ENCODE measurements at regions not wholly inside any gene's neighbourhood (a gene's known extent, or its start where the extent isn't known, plus 50 kb on each side); places are given as distances from the start of the nearest gene placed in this dataset.

DNA sequence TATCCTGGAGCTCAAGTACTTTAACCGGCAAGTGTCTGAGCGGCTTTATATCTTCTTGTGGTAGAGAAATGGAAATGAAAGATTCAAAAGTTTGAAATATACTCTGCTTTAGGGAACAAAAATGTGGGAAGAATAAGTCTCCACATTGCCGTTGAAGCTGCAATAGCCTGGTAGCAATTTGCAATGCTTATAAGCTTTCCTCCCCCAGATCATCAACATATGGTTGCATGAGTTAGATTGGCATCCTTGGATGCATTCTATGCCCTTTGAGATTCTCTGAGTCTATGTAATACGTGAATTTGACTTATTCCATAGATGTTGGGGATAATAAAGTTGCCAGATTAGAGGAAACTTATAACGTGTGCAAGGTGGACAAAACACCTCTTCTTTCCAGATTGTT, 86.1 kb upstream of the KCNK1 start:
- Histone ChIP-seq H3K9ac (ENCODE audit: low read length) (no peak overlapping the region), H3K4me3 (ENCODE audit: low read depth, low read length, poor library complexity, severe bottlenecking) (no peak overlapping the region), H3K4me2 (ENCODE audit: low read length) (no peak overlapping the region), H3K4me1 (ENCODE audit: insufficient read depth, low read length, severe bottlenecking) (no peaks in the 10 kb centered on the region), H3K9me2 (ENCODE audit: low read depth, low read length) (no peaks in the 10 kb centered on the region), H4K20me1 (ENCODE audit: insufficient read depth, low read length) (no peaks in the 10 kb centered on the region), H3K36me3 (ENCODE audit: insufficient read depth, low read length) (no peaks in the 10 kb centered on the region), H2AFZ (ENCODE audit: low read length) (no peak overlapping the region), H3K79me2 (ENCODE audit: insufficient read depth, low read length) (no peaks in the 10 kb centered on the region), H3K27ac (ENCODE audit: low read depth, low read length, poor library complexity, severe bottlenecking) (no peak overlapping the region), H3F3A (ENCODE audit: insufficient read depth, low read length) (no peaks in the 10 kb centered on the region), H3K27me3 (ENCODE audit: insufficient read depth, low read length) (no peaks in the 10 kb centered on the region), H3K9me3 (ENCODE audit: low read length) (no peaks in the 10 kb centered on the region)
- TF ChIP-seq EZH2 (IDR thresholded peaks at IDR 0.05; ENCODE audit: borderline replicate concordance, low read length), result no peak
- TF ChIP-seq, protein P1, sequence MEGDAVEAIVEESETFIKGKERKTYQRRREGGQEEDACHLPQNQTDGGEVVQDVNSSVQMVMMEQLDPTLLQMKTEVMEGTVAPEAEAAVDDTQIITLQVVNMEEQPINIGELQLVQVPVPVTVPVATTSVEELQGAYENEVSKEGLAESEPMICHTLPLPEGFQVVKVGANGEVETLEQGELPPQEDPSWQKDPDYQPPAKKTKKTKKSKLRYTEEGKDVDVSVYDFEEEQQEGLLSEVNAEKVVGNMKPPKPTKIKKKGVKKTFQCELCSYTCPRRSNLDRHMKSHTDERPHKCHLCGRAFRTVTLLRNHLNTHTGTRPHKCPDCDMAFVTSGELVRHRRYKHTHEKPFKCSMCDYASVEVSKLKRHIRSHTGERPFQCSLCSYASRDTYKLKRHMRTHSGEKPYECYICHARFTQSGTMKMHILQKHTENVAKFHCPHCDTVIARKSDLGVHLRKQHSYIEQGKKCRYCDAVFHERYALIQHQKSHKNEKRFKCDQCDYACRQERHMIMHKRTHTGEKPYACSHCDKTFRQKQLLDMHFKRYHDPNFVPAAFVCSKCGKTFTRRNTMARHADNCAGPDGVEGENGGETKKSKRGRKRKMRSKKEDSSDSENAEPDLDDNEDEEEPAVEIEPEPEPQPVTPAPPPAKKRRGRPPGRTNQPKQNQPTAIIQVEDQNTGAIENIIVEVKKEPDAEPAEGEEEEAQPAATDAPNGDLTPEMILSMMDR (IDR thresholded peaks at IDR 0.05; ENCODE audit: low read length), result no peak

DNA sequence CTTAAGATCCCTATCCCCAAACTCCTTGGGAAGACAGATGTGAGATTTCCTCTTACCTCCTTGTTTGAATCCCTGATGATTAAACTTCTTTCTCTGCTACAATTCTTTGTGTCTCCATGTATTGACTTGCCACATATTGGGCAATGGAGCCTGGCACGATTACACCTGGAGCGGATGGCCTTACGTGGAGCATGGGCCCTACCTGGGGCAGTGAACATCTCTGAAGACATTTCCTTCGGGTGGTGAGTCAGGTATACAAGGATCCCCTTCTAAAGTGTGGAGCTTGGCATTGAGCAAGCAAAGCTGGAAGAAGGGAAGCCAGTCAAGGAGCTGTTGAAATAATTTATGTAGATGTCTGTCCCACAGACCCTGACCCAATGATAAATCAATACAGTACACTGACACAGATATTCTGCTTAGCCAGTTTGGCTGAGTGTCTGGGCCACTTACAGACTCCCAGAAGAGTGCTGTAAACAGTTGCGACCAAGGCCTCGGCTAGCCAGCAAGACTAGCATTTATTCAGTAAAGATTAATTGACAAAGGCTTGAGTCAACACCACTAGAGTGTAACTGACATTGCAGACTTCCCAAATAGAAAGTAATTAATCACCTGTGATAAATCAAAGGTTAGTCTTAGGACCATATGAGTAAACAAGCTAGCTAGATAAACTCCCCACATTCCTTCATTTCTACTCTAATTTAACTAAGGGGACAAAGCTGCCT, 83.1 kb upstream of the KCNK1 start:
- no peaks in the 10 kb centered on the region for H3K27me3 ChIP-seq (ENCODE audit: insufficient read depth, low read length)
- H3K9ac ChIP-seq (ENCODE audit: low read length), result no peak overlapping the region
- H3K27ac ChIP-seq (ENCODE audit: low read depth, low read length, poor library complexity, severe bottlenecking), result no peak overlapping the region
- H3K4me1 ChIP-seq (ENCODE audit: insufficient read depth, low read length, severe bottlenecking), result no peaks in the 10 kb centered on the region
- no peak overlapping the region for H3K4me2 ChIP-seq (ENCODE audit: low read length)
- H3F3A ChIP-seq (ENCODE audit: insufficient read depth, low read length), result no peaks in the 10 kb centered on the region
- H3K9me3 ChIP-seq (ENCODE audit: low read length), result no peaks in the 10 kb centered on the region
- no peaks in the 10 kb centered on the region for H3K9me2 ChIP-seq (ENCODE audit: low read depth, low read length)
- H2AFZ ChIP-seq (ENCODE audit: low read length), result no peak overlapping the region
- no peaks in the 10 kb centered on the region for H3K79me2 ChIP-seq (ENCODE audit: insufficient read depth, low read length)
- no peaks in the 10 kb centered on the region for H3K36me3 ChIP-seq (ENCODE audit: insufficient read depth, low read length)
- H3K4me3 ChIP-seq (ENCODE audit: low read depth, low read length, poor library complexity, severe bottlenecking), result no peak overlapping the region
- no peaks in the 10 kb centered on the region for H4K20me1 ChIP-seq (ENCODE audit: insufficient read depth, low read length)
- TF ChIP-seq, protein P1 (IDR thresholded peaks at IDR 0.05; ENCODE audit: low read length), result no peak
- no peak for TF ChIP-seq EZH2 (IDR thresholded peaks at IDR 0.05; ENCODE audit: borderline replicate concordance, low read length)

DNA sequence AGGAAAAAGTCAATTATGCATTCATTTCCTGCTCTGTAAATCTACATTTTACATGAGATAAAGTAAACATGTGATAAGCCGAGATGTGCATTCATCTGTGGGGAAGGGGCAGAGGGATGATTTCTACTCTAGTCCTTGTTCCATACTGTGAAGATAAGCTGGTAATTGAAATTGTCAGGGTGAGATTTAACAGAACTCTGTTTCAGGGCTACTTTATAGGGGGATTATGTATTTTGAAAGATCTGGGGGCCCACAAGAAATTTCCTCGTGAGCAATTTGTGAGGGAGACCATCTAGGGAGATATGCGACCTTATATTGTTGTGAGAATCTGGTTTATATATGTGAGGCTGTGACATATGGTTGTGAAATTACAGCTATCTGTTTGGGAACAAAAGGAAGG, 73.1 kb upstream of the KCNK1 start:
- H3K9ac ChIP-seq (ENCODE audit: low read length), result no peak overlapping the region
- no peak overlapping the region for H3K27ac ChIP-seq (ENCODE audit: low read depth, low read length, poor library complexity, severe bottlenecking)
- TF ChIP-seq, protein P1 (IDR thresholded peaks at IDR 0.05; ENCODE audit: low read length), result no peak
- no peak for TF ChIP-seq EZH2 (IDR thresholded peaks at IDR 0.05; ENCODE audit: borderline replicate concordance, low read length)
- no peaks in the 10 kb centered on the region for H3K9me2 ChIP-seq (ENCODE audit: low read depth, low read length)
- no peak overlapping the region for H3K4me3 ChIP-seq (ENCODE audit: low read depth, low read length, poor library complexity, severe bottlenecking)
- H4K20me1 ChIP-seq (ENCODE audit: insufficient read depth, low read length), result no peaks in the 10 kb centered on the region
- no peaks in the 10 kb centered on the region for H3K9me3 ChIP-seq (ENCODE audit: low read length)
- H3K4me2 ChIP-seq (ENCODE audit: low read length), result no peak overlapping the region
- H3K4me1 ChIP-seq (ENCODE audit: insufficient read depth, low read length, severe bottlenecking), result no peaks in the 10 kb centered on the region
- H3F3A ChIP-seq (ENCODE audit: insufficient read depth, low read length), result no peaks in the 10 kb centered on the region
- H3K27me3 ChIP-seq (ENCODE audit: insufficient read depth, low read length), result no peaks in the 10 kb centered on the region
- no peak overlapping the region for H2AFZ ChIP-seq (ENCODE audit: low read length)
- no peaks in the 10 kb centered on the region for H3K36me3 ChIP-seq (ENCODE audit: insufficient read depth, low read length)
- no peaks in the 10 kb centered on the region for H3K79me2 ChIP-seq (ENCODE audit: insufficient read depth, low read length)
